ENCODE measurements at regions not wholly inside any gene's neighbourhood (a gene's known extent, or its start where the extent isn't known, plus 50 kb on each side); places are given as distances from the start of the nearest gene placed in this dataset.

GRCh38 chr6:112459758-112460304, 112.7 kb downstream of the RFPL4B start:
- TF ChIP-seq, protein P1, sequence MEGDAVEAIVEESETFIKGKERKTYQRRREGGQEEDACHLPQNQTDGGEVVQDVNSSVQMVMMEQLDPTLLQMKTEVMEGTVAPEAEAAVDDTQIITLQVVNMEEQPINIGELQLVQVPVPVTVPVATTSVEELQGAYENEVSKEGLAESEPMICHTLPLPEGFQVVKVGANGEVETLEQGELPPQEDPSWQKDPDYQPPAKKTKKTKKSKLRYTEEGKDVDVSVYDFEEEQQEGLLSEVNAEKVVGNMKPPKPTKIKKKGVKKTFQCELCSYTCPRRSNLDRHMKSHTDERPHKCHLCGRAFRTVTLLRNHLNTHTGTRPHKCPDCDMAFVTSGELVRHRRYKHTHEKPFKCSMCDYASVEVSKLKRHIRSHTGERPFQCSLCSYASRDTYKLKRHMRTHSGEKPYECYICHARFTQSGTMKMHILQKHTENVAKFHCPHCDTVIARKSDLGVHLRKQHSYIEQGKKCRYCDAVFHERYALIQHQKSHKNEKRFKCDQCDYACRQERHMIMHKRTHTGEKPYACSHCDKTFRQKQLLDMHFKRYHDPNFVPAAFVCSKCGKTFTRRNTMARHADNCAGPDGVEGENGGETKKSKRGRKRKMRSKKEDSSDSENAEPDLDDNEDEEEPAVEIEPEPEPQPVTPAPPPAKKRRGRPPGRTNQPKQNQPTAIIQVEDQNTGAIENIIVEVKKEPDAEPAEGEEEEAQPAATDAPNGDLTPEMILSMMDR (IDR thresholded peaks at IDR 0.05), result no peak
- H3K27ac ChIP-seq, result no peak overlapping the region
- H3K9me3 ChIP-seq, result no peaks in the 10 kb centered on the region
- H3K4me1 ChIP-seq, result no peaks in the 10 kb centered on the region
- no peak overlapping the region for H3K4me3 ChIP-seq
- no peak for DNase-seq (ENCODE audit: low spot score)
- H3K27me3 ChIP-seq, result no peaks in the 10 kb centered on the region
- no peaks in the 10 kb centered on the region for H3K36me3 ChIP-seq

GRCh38 chr6:112464901-112465665, 118.0 kb downstream of the RFPL4B start:
- TF ChIP-seq, protein P1 (IDR thresholded peaks at IDR 0.05), result no peak
- no peak for DNase-seq (ENCODE audit: low spot score)
- no peak overlapping the region for H3K27ac ChIP-seq
- H3K27me3 ChIP-seq, result no peaks in the 10 kb centered on the region
- H3K4me3 ChIP-seq, result no peak overlapping the region
- no peaks in the 10 kb centered on the region for H3K36me3 ChIP-seq
- H3K4me1 ChIP-seq, result no peaks in the 10 kb centered on the region
- H3K9me3 ChIP-seq, result no peaks in the 10 kb centered on the region

DNA sequence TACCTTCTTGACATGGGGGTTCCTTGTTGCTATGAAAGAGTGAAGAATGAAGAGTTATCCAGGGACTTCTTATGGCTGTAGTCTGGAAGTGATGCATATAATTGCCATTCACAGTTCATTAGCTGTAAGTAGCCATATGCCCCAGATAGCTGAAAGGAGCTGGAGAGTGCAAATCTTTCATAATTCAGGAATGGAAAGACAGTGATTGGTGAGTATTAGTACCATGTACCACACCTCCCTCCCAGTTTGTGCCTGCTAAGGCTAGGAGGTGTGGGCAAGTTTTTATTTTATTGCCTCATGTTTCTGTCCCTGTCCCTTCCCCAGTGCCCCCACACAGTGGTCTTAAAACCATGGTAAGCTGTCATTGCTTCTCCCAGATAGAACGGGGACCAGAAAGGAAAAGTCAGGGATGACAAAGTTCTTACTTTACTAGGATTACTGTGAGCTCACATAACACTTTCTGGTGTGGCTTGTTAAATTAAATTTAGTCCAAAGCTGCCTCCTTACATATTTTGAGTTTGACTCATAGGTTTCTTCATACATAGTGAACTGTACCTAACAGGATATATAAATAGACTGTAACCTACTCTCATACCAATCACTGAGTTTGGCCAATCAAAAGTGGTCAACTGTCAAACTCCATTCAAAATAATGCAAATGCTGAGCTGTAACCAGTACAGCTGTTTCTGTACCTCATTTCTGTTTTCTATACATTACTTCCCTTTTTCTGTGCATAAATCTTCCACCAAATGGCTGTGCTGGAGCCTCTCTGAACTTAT, 119.4 kb downstream of the RFPL4B start:
- no peak for DNase-seq (ENCODE audit: low spot score)
- TF ChIP-seq, protein P1 (IDR thresholded peaks at IDR 0.05), result no peak
- no peaks in the 10 kb centered on the region for H3K27me3 ChIP-seq
- H3K27ac ChIP-seq, result no peak overlapping the region
- no peaks in the 10 kb centered on the region for H3K36me3 ChIP-seq
- H3K4me3 ChIP-seq, result no peak overlapping the region
- H3K9me3 ChIP-seq, result no peaks in the 10 kb centered on the region
- no peaks in the 10 kb centered on the region for H3K4me1 ChIP-seq

DNA sequence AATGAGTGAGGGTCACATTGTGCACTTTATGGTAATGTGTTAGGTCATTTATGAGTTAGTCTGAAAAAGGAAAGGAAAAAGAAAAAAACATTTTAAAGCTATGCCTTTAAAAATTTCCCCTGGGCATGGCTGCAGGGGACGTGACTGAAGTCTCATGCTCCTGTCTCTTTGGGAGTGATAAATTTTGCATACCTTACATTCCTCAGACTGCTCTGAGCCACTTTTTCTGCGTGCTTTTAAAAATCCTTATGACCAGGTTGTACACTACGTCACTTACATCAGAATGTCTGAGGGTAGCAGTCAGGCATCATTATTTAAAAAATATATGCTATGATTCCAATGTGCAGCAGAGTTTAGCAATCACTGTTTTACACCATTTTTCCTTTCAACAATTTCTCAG, 121.2 kb downstream of the RFPL4B start:
- no peaks in the 10 kb centered on the region for H3K36me3 ChIP-seq
- TF ChIP-seq, protein P1 (IDR thresholded peaks at IDR 0.05), result no peak
- H3K4me3 ChIP-seq, result no peak overlapping the region
- H3K9me3 ChIP-seq, result no peaks in the 10 kb centered on the region
- DNase-seq (ENCODE audit: low spot score), result no peak
- H3K4me1 ChIP-seq, result no peaks in the 10 kb centered on the region
- no peaks in the 10 kb centered on the region for H3K27me3 ChIP-seq
- no peak overlapping the region for H3K27ac ChIP-seq

DNA sequence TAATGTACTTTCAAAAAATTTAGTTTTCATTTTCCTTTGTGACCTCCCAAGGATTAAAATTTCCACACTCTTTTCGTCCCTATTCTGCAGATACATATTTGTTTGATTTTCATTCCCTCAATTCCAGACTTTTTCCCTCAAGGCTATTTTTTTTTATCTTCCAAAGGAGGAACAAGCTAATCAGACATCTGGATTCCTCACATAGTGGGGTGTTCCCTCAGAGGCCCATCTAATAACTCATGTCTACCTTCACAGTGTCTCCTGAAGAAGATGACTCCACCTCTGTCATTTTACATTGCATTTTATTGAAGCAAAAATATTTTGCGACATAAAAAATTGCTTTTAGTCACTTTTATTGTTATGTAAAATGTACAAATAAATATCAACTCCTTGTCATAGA, 122.2 kb downstream of the RFPL4B start:
- Histone ChIP-seq H3K9me3 (no peaks in the 10 kb centered on the region), H3K36me3 (no peaks in the 10 kb centered on the region), H3K27ac (no peak overlapping the region), H3K4me3 (no peak overlapping the region), H3K4me1 (no peaks in the 10 kb centered on the region), H3K27me3 (no peaks in the 10 kb centered on the region)
- DNase-seq (ENCODE audit: low spot score), result no peak
- TF ChIP-seq, protein P1 (IDR thresholded peaks at IDR 0.05), result no peak
